HEK293T (cell line): ENCODE measurements at regions not wholly inside any gene's neighbourhood (a gene's known extent, or its start where the extent isn't known, plus 50 kb on each side); places are given as distances from the start of the nearest gene placed in this dataset.

Experiments used
- ARNT ChIP-seq: fragments of 450-650 bp; IDR thresholded peaks from 2 replicates; pipeline ENCODE4 v1.6.1; 2017; ENCODE audit warnings: mild to moderate bottlenecking
- BHLHE40 ChIP-seq: fragments of 450-650 bp; IDR thresholded peaks from 2 replicates; pipeline ENCODE4 v1.6.1; 2016; ENCODE audit warnings: mild to moderate bottlenecking, moderate library complexity, borderline replicate concordance
- FOXA1 ChIP-seq: fragments of 450-650 bp; IDR thresholded peaks from 2 replicates; pipeline ENCODE4 v1.6.1; 2016; ENCODE audit warnings: mild to moderate bottlenecking
- FOXK2 ChIP-seq: fragments of 450-650 bp; IDR thresholded peaks from 2 replicates; pipeline ENCODE4 v1.6.1; 2016; ENCODE audit warnings: mild to moderate bottlenecking
- FOXM1 ChIP-seq: fragments of 450-650 bp; IDR thresholded peaks from 2 replicates; pipeline ENCODE4 v1.6.1; 2017; ENCODE audit warnings: mild to moderate bottlenecking, borderline replicate concordance
- PKNOX1 ChIP-seq: fragments of 450-650 bp; IDR thresholded peaks from 2 replicates; pipeline ENCODE4 v1.6.1; 2016
- SP1 ChIP-seq: fragments of 450-650 bp; IDR thresholded peaks from 2 replicates; pipeline ENCODE4 v1.6.1; 2017
- SUZ12 ChIP-seq: fragments of 450-650 bp; IDR thresholded peaks from 2 replicates; pipeline ENCODE4 v1.6.1; 2016; ENCODE audit warnings: mild to moderate bottlenecking

- TF ChIP-seq FOXM1: no peak
- no peak for TF ChIP-seq SP1
- no peak for TF ChIP-seq ARNT
- TF ChIP-seq PKNOX1: no peak
- TF ChIP-seq BHLHE40: no peak
- TF ChIP-seq SUZ12: no peak
- TF ChIP-seq FOXK2: no peak
- TF ChIP-seq FOXA1: no peak
These were observed 214.8 kb upstream of the HEY2 start for GRCh38 chr6:125534430-125535263.
